PC-3 (cell line): ENCODE measurements at regions not wholly inside any gene's neighbourhood (a gene's known extent, or its start where the extent isn't known, plus 50 kb on each side); places are given as distances from the start of the nearest gene placed in this dataset.
A peak's percentile ranks its signal among the peaks of the same experiment; 100 is the strongest.

Source experiments
- ATAC-seq: fragments of 200-7000 bp; cut with Tn5 transposase; 2 replicates; pipeline ENCODE4 v1.9.1; 2020; ENCODE audit warnings: mild to moderate bottlenecking, moderate library complexity
- BruUV-seq: library from RNA; stranded (reverse); fragments of 400-500 nt; replicated peaks from 2 replicates; lab custom pipeline; 2021; lab: Mats Ljungman, UMichigan
- CTCF ChIA-PET: fragments of 300-600 bp; sonication (Branson Sonifier 250); formaldehyde crosslinking; loops from one replicate; lab custom pipeline; 2022; ENCODE audit warnings: antibody characterized with exemption; lab: Charles Lee
- POLR2A ChIA-PET: fragments of 300-600 bp; sonication (Branson Sonifier 250); formaldehyde crosslinking; loops from one replicate; lab custom pipeline; 2022; ENCODE audit warnings: antibody characterized with exemption; ENCODE audit not compliant: unreplicated experiment; lab: Charles Lee
- DNase-seq: peaks from one replicate; pipeline ENCODE4 v3.0.0-alpha.2; 2015
- H2AFZ ChIP-seq: fragments of 300-600 bp; sonication (generic); 2 replicates; pipeline ENCODE4 v1.6.0; 2016; ENCODE audit warnings: antibody characterized with exemption, low read length
- H3F3A ChIP-seq: fragments of 300-600 bp; sonication (generic); one replicate; pipeline ENCODE4 v1.6.0; 2017; ENCODE audit warnings: antibody characterized with exemption, low read length, control low read depth, mild to moderate bottlenecking; ENCODE audit not compliant: unreplicated experiment
- H3K27ac ChIP-seq: fragments of 300-600 bp; sonication (generic); 2 replicates; pipeline ENCODE4 v1.5.1; 2016; ENCODE audit warnings: mild to moderate bottlenecking, low read length
- H3K27me3 ChIP-seq: fragments of 300-600 bp; sonication (generic); 2 replicates; pipeline ENCODE4 v1.6.1; 2016; ENCODE audit warnings: low read length, mixed read lengths
- H3K36me3 ChIP-seq: fragments of 300-600 bp; sonication (generic); 2 replicates; pipeline ENCODE4 v1.6.1; 2016; ENCODE audit warnings: low read depth, mixed run types, low read length, mixed read lengths
- H3K4me1 ChIP-seq: fragments of 300-600 bp; sonication (generic); 2 replicates; pipeline ENCODE4 v1.5.1; 2016; ENCODE audit warnings: low read length; ENCODE audit not compliant: insufficient read depth
- H3K4me2 ChIP-seq: fragments of 300-600 bp; sonication (generic); 2 replicates; pipeline ENCODE4 v1.6.0; 2016; ENCODE audit warnings: low read length
- H3K4me3 ChIP-seq: fragments of 300-600 bp; sonication (generic); 2 replicates; pipeline ENCODE4 v1.5.1; 2016; ENCODE audit warnings: mild to moderate bottlenecking, low read length, mixed read lengths
- H3K79me2 ChIP-seq: fragments of 300-600 bp; sonication (generic); 2 replicates; pipeline ENCODE4 v1.6.1; 2017; ENCODE audit warnings: low read length, mixed read lengths
- H3K9ac ChIP-seq: fragments of 300-600 bp; sonication (generic); 2 replicates; pipeline ENCODE4 v1.6.0; 2016; ENCODE audit warnings: mild to moderate bottlenecking, low read length
- H3K9me2 ChIP-seq: fragments of 300-600 bp; sonication (generic); replicated peaks from 2 replicates; pipeline ENCODE4 v1.6.1; 2016; ENCODE audit warnings: mixed run types, low read length, mixed read lengths
- H3K9me3 ChIP-seq: fragments of 300-600 bp; sonication (generic); 2 replicates; pipeline ENCODE4 v1.6.1; 2016; ENCODE audit warnings: low read length, mixed read lengths
- H4K20me1 ChIP-seq: fragments of 300-600 bp; sonication (generic); 2 replicates; pipeline ENCODE4 v1.6.1; 2016; ENCODE audit warnings: low read length, mixed read lengths
- EZH2 ChIP-seq: fragments of 300-600 bp; sonication (generic); IDR thresholded peaks from one replicate; pipeline ENCODE4 v1.6.1; 2017; ENCODE audit warnings: antibody characterized with exemption, mild to moderate bottlenecking, low read length; ENCODE audit not compliant: unreplicated experiment
- EZH2phosphoT487 ChIP-seq: fragments of 300-600 bp; sonication (generic); IDR thresholded peaks from 2 replicates; pipeline ENCODE4 v1.6.1; 2018; ENCODE audit warnings: mild to moderate bottlenecking, antibody characterized with exemption, low read length, borderline replicate concordance
- intact Hi-C: fragments of 100-400 bp; cut with micrococcal nuclease; formaldehyde crosslinking; loops from 2 replicates; pipeline ENCODE4 v1.9.0; 2023
- TF ChIP-seq, protein P1 (sequence below): fragments of 300-600 bp; sonication (generic); conservative IDR thresholded peaks from 2 replicates; pipeline ENCODE4 v1.5.1; 2017; ENCODE audit warnings: antibody characterized with exemption, low read depth, mild to moderate bottlenecking, low read length

DNA sequence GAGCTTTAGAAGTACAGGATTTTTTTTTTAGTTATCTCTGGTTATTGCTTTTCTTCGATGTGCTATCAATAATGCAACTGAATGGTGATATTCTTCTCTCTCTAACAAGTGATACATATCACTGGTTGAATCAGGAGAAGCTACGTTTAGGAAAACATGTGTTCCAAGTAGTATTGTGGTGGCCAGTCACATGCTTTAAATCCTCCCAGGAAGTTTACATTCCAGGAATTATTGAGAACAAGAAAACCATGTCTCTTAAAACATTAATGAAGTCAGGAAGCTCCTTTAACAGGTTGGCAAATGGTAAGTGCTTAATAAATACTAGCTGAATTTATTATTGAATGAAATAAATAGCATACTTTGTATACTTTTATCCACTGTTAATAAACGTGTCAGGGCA, 371.1 kb downstream of the BCKDHB start:
- H3K27ac ChIP-seq: no peak overlapping the region
- no peaks in the 10 kb centered on the region for H3K9me3 ChIP-seq
- H3K79me2 ChIP-seq: no peaks in the 10 kb centered on the region
- TF ChIP-seq EZH2: no peak
- TF ChIP-seq, protein P1, sequence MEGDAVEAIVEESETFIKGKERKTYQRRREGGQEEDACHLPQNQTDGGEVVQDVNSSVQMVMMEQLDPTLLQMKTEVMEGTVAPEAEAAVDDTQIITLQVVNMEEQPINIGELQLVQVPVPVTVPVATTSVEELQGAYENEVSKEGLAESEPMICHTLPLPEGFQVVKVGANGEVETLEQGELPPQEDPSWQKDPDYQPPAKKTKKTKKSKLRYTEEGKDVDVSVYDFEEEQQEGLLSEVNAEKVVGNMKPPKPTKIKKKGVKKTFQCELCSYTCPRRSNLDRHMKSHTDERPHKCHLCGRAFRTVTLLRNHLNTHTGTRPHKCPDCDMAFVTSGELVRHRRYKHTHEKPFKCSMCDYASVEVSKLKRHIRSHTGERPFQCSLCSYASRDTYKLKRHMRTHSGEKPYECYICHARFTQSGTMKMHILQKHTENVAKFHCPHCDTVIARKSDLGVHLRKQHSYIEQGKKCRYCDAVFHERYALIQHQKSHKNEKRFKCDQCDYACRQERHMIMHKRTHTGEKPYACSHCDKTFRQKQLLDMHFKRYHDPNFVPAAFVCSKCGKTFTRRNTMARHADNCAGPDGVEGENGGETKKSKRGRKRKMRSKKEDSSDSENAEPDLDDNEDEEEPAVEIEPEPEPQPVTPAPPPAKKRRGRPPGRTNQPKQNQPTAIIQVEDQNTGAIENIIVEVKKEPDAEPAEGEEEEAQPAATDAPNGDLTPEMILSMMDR: no peak
- TF ChIP-seq EZH2phosphoT487: no peak
- H3K27me3 ChIP-seq: no peaks in the 10 kb centered on the region
- ATAC-seq (no peak), DNase-seq (no peak)
- H3K4me2 ChIP-seq: no peak overlapping the region
- no peaks in the 10 kb centered on the region for H3F3A ChIP-seq
- no peaks in the 10 kb centered on the region for H4K20me1 ChIP-seq
- intact Hi-C loops: loop anchor here (5.0 kb wide), 1 partner anchor 140 kb away; no protein-coding TSS in a partner anchor
- BruUV-seq: no TSS peak
- peak overlapping the region; percentile 57; the same call in 1 of the 2 replicates for H2AFZ ChIP-seq
- no peak overlapping the region for H3K9ac ChIP-seq
- no peaks in the 10 kb centered on the region for H3K9me2 ChIP-seq
- no peak overlapping the region for H3K4me3 ChIP-seq
- 0 out of 2 replicates have a peak, but pooled peaks cover 4% of the 10 kb centered on the region for H3K4me1 ChIP-seq
- H3K36me3 ChIP-seq: no peaks in the 10 kb centered on the region
- POLR2A ChIA-PET: interaction anchor here (0.5 kb wide), 1 partner anchor 264 kb away, joined by 4 read pairs; no protein-coding TSS in a partner anchor
- CTCF ChIA-PET: no interaction called here

DNA sequence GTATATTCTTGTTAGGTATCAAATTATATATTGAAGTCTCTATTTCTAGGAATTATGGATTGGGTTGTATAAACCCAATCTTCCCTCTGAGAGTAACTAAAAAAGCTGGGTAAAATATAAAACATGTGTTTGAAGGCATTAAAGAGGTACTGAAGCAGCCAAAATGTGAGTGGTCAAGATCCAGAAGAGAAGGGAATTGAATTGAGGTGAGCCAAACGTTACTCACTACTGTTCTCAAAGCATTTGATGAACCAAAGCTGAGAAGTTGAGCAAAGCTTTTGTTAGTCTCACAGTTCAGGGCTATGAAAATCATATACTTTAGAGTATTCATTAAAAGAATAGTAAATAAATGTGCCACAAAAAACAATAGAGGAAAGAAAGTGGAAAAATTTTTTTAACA, 365.8 kb downstream of the BCKDHB start:
- H3K79me2 ChIP-seq: no peaks in the 10 kb centered on the region
- no peaks in the 10 kb centered on the region for H3K27me3 ChIP-seq
- H4K20me1 ChIP-seq: no peaks in the 10 kb centered on the region
- TF ChIP-seq EZH2phosphoT487 (no peak), EZH2 (no peak)
- TF ChIP-seq, protein P1: no peak
- POLR2A ChIA-PET: no interaction called here
- H3K36me3 ChIP-seq: no peaks in the 10 kb centered on the region
- no peaks in the 10 kb centered on the region for H3K9me2 ChIP-seq
- H3K27ac ChIP-seq: no peak overlapping the region
- H3K4me2 ChIP-seq: no peak overlapping the region
- H3K9ac ChIP-seq: no peak overlapping the region
- ATAC-seq (no peak), DNase-seq (no peak)
- intact Hi-C loops: no loop called here
- H3K9me3 ChIP-seq: no peaks in the 10 kb centered on the region
- H3K4me1 ChIP-seq: no peaks in the 10 kb centered on the region
- no peak overlapping the region for H2AFZ ChIP-seq
- no peaks in the 10 kb centered on the region for H3F3A ChIP-seq
- CTCF ChIA-PET: no interaction called here
- BruUV-seq: no TSS peak
- H3K4me3 ChIP-seq: no peak overlapping the region

DNA sequence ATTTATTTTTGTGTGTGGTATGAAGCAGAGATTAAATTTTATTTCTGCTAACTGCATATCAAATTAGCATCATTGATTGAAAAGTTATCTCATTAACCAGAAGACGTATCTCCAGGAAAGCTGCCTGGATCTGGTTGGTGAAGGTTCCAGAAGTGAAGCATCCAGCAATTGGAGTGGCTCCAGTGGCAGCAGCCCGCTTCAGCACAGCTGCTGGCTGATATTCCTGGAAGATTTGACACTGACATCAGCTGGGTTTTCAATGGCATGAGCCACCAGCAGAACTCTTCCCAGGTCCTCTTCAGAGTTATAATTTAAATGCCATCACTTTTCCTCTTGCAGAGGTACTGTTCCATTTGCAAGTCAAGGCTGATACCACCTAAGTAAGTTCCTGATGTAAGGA, 363.5 kb downstream of the BCKDHB start:
- H3K9ac ChIP-seq: no peak overlapping the region
- POLR2A ChIA-PET: no interaction called here
- H3K4me2 ChIP-seq: no peak overlapping the region
- H3K9me2 ChIP-seq: no peaks in the 10 kb centered on the region
- H4K20me1 ChIP-seq: no peaks in the 10 kb centered on the region
- H3K27me3 ChIP-seq: no peaks in the 10 kb centered on the region
- H3K79me2 ChIP-seq: no peaks in the 10 kb centered on the region
- no peak overlapping the region for H3K4me3 ChIP-seq
- H3K27ac ChIP-seq: no peak overlapping the region
- CTCF ChIA-PET: no interaction called here
- no peaks in the 10 kb centered on the region for H3K4me1 ChIP-seq
- TF ChIP-seq, protein P1: no peak
- TF ChIP-seq EZH2phosphoT487: no peak
- no peaks in the 10 kb centered on the region for H3K36me3 ChIP-seq
- H3F3A ChIP-seq: no peaks in the 10 kb centered on the region
- ATAC-seq: no peak
- no peak for DNase-seq
- intact Hi-C loops: no loop called here
- no peaks in the 10 kb centered on the region for H3K9me3 ChIP-seq
- H2AFZ ChIP-seq: no peak overlapping the region
- no TSS peak for BruUV-seq
